ENCODE measurements at regions not wholly inside any gene's neighbourhood (a gene's known extent, or its start where the extent isn't known, plus 50 kb on each side); places are given as distances from the start of the nearest gene placed in this dataset.
A peak's percentile ranks its signal among the peaks of the same experiment; 100 is the strongest.

- DNase-seq, result no peak
Observed at GRCh38 chr6:9594746-9595145, 820.1 kb downstream of the TFAP2A start.

DNA sequence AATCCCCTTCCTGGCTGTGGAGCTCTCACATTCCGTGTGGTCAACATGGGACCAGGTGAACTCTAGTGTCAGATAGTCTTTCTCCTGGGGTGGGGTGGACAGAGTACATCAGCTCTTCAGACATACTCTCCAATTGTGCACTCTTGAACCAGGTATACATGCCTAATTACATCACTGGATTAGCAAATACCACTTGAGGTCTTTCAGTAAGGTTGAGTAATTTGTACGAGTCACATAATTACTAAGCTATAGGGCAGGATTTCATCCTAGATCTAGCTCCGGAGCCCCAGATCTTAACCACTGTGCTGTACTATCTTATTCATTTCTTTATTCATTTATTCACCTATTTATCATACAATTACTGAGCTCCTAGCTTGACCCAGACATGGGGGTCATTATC is 821.3 kb downstream of the TFAP2A start:
- no peak for DNase-seq

- DNase-seq, result no peak
Observed at GRCh38 chr6:9583753-9584352, 831.0 kb downstream of the TFAP2A start.

GRCh38 chr6:9581155-9581554 is 833.7 kb downstream of the TFAP2A start:
- DNase-seq, result no peak

GRCh38 chr6:9576521-9576920 is 838.4 kb downstream of the TFAP2A start:
- no peak for DNase-seq

DNA sequence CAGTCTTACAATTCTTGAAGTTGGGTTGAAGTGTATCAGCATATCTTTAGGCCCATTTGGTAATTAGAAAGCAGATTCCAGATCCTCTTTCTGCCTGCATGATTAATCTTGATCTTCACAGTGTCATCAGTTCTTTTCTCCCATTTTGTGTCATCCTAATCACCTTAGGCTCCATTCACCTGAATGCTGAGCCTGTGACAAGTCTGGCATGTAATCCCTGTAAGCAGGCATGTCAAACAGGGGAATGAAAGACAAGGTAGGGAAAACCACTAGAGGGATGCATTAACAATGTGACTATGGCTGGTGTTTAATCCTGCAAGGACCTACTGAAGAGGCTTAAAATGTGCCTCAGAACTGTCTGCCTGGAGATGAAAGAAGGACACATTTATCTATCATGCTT is 848.8 kb downstream of the TFAP2A start:
- no peak for DNase-seq

DNA sequence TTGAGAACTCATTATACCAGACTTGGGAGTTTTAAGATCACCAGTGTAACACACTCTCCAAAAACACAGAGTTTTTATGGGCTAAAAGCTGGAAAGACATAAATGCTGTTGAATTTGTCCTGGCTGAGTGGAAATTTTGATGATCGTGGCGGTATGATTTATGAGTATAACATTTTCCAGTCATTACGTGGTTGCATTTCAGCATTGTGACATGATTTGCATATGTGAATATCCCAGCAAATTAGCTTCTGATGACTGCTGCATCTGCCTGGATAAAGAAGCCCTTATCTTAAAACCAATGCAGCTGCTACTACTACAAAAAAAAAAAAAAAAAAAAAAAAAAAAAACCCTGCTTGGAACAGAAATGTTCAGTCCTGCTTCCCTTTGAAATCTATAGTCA is 850.9 kb downstream of the TFAP2A start:
- DNase-seq, result peak; percentile 30

DNA sequence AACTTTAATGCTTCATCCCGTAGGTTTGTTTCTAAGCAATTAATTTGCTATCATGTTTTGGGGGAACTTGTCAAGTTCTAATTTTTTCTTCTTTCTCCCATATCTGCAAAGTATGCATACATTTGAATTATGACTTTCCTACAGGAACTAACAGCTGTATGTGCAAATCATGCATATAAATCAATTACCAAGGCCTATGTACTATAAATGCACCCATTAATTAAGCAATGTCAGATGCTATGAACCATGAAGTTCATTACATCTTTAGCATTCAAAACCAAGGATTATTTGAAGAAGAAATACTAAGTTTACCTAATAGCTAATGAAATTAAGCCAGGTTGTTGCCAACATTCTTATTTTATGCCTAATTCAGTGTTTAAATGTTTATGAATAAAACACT is 851.3 kb downstream of the TFAP2A start:
- DNase-seq, result peak; percentile 13

GRCh38 chr6:9554806-9555205 is 860.1 kb downstream of the TFAP2A start:
- peak; percentile 17 for DNase-seq

DNA sequence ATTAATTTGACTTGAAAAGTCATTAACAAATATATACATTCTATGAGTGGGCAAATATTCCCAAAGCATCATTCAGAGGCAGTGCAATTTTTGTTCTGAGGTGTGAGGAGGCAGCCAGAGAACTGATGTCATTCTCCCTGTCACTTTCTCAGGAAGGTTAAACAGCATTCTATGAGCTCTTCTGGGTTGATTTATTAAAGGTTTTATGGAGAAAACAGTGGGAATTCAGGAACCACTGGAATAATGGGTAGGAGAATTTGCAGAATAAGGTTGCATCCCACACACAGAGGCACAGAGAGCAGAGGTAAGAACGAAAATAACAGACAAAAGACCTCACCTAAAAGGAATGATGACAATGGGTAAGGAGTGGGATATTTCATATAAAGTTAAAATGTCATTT is 860.6 kb downstream of the TFAP2A start:
- no peak for DNase-seq

- no peak for DNase-seq
Observed at GRCh38 chr6:9553002-9553401, 861.9 kb downstream of the TFAP2A start.

GRCh38 chr6:9543649-9544048 is 871.2 kb downstream of the TFAP2A start:
- no peak for DNase-seq

GRCh38 chr6:9540534-9541126 is 874.2 kb downstream of the TFAP2A start:
- peak; percentile 74 for DNase-seq

DNA sequence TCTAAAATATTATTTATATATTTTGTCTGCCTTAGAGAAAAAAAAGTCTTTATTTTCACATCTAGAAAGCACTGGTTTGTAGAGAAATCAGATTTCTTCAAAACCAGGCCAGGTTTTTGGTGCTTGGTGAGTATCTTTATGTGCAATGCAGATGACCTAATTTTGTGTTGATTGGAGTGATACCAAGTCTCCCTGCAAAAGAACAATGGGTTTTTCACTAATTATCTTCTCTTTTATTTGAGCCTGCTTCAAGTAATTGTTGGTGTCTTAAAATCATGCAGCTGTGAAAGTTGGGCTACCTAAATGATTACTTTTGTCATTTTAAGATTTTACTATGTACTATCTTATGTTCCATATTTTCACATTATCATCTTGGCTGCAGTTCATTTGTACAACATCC is 874.7 kb downstream of the TFAP2A start:
- no peak for DNase-seq

DNA sequence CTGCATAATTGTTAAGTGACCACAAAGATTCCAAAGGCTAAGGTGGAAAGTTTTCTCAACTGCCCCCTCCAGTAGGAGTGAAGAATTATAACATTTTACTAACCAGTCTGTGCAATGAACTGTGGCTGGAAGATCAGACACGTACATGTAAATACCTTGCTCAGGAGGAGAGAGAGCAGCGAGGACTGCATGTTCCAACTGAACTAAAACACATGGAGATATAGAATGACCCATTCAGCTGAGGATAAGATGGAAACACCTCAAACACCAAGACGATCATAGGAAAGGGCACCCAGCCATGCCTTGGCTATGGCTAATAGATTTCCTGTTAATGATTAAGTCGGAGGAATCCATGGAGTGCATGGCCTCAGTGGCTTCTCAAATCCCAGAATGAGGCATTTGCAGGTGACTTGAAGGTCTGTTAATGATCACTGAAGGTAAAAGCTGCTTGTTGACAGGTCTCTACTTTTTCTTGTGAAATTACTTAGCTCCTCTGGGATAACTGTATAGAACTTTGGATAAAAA is 875.6 kb downstream of the TFAP2A start:
- DNase-seq, result peak; percentile 18

GRCh38 chr6:9537381-9537780 is 877.5 kb downstream of the TFAP2A start:
- no peak for DNase-seq

GRCh38 chr6:9535106-9535505 is 879.8 kb downstream of the TFAP2A start:
- DNase-seq, result no peak

GRCh38 chr6:9532621-9533557 is 882.0 kb downstream of the TFAP2A start:
- no peak for DNase-seq

DNA sequence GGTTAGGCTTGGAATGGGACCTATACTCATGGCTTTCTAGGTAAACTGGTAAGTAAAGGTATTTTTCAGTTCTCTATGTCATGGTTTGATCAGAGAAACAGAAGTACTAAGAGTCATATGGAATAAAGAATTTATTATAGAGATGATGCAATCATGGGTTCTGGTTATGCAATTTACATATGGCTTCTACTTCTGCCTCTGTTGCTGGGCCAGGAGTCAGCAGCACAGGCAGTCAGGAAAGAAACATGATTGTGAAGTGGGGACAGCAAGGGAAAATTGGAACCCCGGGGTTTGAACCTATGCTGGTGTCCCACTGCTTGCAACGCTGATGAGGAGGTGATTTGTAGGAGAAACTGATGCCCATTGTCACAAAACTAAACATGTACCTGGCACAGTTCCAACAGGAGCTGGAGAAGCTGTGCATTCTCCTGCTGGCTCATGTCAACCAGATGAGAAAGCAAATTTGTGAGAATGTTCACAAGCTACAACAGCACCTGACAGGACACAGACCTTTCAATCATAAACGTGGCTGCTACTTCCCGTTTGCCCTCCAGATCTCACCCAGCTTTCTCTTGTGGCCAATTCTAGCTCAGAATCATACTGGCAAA is 887.1 kb downstream of the TFAP2A start:
- no peak for DNase-seq

DNA sequence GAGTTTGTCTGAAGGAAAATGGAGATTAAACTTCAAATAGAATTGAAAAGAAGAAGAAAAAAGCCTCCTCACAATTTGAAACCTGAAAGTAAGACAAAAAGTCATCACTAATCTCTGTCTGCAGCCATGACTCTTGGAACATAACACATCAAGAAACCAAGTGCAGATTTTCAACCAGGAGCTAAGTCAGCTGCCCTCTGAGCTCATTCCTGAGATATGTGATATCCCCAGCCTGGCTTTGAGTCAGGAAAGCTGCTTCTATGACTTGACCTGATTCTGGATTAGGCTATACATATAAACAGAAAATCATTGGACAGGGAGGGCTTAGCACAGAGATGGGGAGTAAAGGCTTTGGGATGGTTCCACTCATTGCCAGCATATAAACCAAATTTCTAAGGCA is 891.4 kb downstream of the TFAP2A start:
- DNase-seq, result peak; percentile 23

DNA sequence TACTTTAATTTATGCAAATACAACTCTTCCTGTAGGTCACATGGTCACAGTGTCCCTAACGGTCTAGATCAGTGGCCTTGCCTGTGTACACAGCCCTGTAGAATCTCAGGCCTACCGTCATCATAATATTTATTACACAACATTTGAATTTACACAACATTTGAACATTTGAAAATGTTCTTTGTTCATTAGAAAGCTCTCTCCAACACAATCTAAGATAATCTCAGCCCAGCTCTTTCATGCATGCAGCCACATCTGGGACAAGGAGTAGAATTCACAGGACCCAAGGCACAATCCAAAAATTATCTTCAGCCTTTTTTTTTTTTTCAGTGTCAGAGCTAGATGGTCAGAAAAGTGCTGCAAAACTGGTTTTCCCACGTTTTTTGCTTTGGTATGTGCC is 892.8 kb downstream of the TFAP2A start:
- DNase-seq, result no peak

DNA sequence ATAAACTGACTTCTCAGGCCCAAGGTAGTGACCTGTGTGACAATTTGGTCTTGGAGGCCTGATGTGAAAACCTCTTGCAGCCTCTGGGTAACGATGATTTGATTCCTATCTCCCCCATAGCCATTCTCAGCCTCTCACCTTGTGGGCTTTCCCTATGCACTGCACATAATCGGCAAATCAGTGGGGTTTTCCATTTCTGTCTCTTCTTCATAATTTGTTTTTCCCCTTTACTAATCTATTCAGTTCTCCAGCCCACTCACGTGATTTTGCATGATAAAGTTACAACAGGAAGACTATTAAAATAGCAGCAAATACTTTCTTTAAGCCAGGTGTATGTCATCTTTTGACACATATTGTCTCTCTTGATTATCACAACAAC is 893.7 kb downstream of the TFAP2A start:
- DNase-seq, result no peak
